Suprapubic skin (tissue), 4 donors: ENCODE measurements at regions not wholly inside any gene's neighbourhood (a gene's known extent, or its start where the extent isn't known, plus 50 kb on each side); places are given as distances from the start of the nearest gene placed in this dataset.

Experiments used
- DNase-seq, 2 donors: peaks; one replicate each; pipeline ENCODE4 v3.0.0-alpha.2; 2019; ENCODE audit warnings: low spot score in 2 of 2
- H3K27ac ChIP-seq: fragments of 200-600 bp; sonication (generic); one replicate; pipeline ENCODE4 v1.5.1; 2019
- H3K27me3 ChIP-seq: fragments of 200-600 bp; sonication (generic); one replicate; pipeline ENCODE4 v1.5.1; 2019
- H3K36me3 ChIP-seq: fragments of 200-600 bp; sonication (generic); one replicate; pipeline ENCODE4 v1.5.1; 2019
- H3K4me1 ChIP-seq: fragments of 200-600 bp; sonication (generic); one replicate; pipeline ENCODE4 v1.5.1; 2019
- H3K4me3 ChIP-seq: fragments of 200-600 bp; sonication (generic); one replicate; pipeline ENCODE4 v1.5.1; 2019; ENCODE audit warnings: mild to moderate bottlenecking
- H3K9me3 ChIP-seq: fragments of 200-600 bp; sonication (generic); one replicate; pipeline ENCODE4 v1.5.1; 2019
- CTCF ChIP-seq, 2 donors: fragments of 200-600 bp in 1 of 2; fragments of 450-650 bp in 1 of 2; sonication (generic) in 1 of 2; IDR thresholded peaks; one replicate each; pipeline ENCODE4 v1.5.1; 2016 to 2019; ENCODE audit warnings: antibody characterized with exemption in 2 of 2, mild to moderate bottlenecking in 1 of 2, moderate library complexity in 1 of 2
- EP300 ChIP-seq: sonication (generic); formaldehyde crosslinking; IDR thresholded peaks from one replicate; pipeline ENCODE4 v1.6.1; 2017; ENCODE audit warnings: antibody characterized with exemption
- POLR2A ChIP-seq, 2 donors: fragments of 450-650 bp; IDR thresholded peaks; one replicate each; pipeline ENCODE4 v1.6.1; 2017; ENCODE audit warnings: antibody characterized with exemption in 2 of 2, mild to moderate bottlenecking in 2 of 2, moderate library complexity in 2 of 2
- POLR2AphosphoS5 ChIP-seq, 3 donors: sonication (generic); formaldehyde crosslinking; IDR thresholded peaks; one replicate each; pipeline ENCODE4 v1.6.1; 2017; ENCODE audit warnings: antibody characterized with exemption in 3 of 3
- WGBS: methylation state at CpG from one replicate; pipeline ENCODE4 v1.1.5; 2018; 5-methylcytosine and 5-hydroxymethylcytosine counted together

- H3K36me3 ChIP-seq: no peaks in the 10 kb centered on the region
- peak in 1 of 2 donors; percentile 2 for DNase-seq
- no peaks in the 10 kb centered on the region for H3K4me1 ChIP-seq
- no peak overlapping the region for H3K27ac ChIP-seq
- no peaks in the 10 kb centered on the region for H3K9me3 ChIP-seq
- no peaks in the 10 kb centered on the region for H3K27me3 ChIP-seq
- WGBS: 58% methylated on average over 3 of the region's 3 CpGs
- TF ChIP-seq CTCF (IDR thresholded peaks at IDR 0.05) (no peak), POLR2AphosphoS5 (IDR thresholded peaks at IDR 0.05) (no peak), EP300 (no peak), POLR2A (IDR thresholded peaks at IDR 0.05) (no peak)
- no peak overlapping the region for H3K4me3 ChIP-seq
Measured at GRCh38 chr5:3007577-3007976, 256.1 kb upstream of the IRX2 start.

GRCh38 chr5:3006961-3007551 is 255.6 kb upstream of the IRX2 start:
- Histone ChIP-seq H3K27me3 (no peaks in the 10 kb centered on the region), H3K9me3 (no peaks in the 10 kb centered on the region), H3K27ac (no peak overlapping the region), H3K36me3 (no peaks in the 10 kb centered on the region), H3K4me3 (no peak overlapping the region), H3K4me1 (no peaks in the 10 kb centered on the region)
- peak; percentile 29 to 50 for DNase-seq
- WGBS: 90% methylated on average over 9 of the region's 11 CpGs
- TF ChIP-seq POLR2AphosphoS5 (IDR thresholded peaks at IDR 0.05): no peak
- TF ChIP-seq EP300: no peak
- no peak for TF ChIP-seq POLR2A (IDR thresholded peaks at IDR 0.05)
- no peak for TF ChIP-seq CTCF (IDR thresholded peaks at IDR 0.05)

- Histone ChIP-seq H3K9me3 (no peaks in the 10 kb centered on the region), H3K27ac (no peak overlapping the region), H3K27me3 (no peaks in the 10 kb centered on the region), H3K4me3 (no peak overlapping the region), H3K36me3 (no peaks in the 10 kb centered on the region), H3K4me1 (no peaks in the 10 kb centered on the region)
- peak in 1 of 2 donors; percentile 37 for DNase-seq
- WGBS: 93% methylated on average over 7 of the region's 7 CpGs
- TF ChIP-seq EP300 (no peak), POLR2A (IDR thresholded peaks at IDR 0.05) (no peak), CTCF (IDR thresholded peaks at IDR 0.05) (no peak), POLR2AphosphoS5 (IDR thresholded peaks at IDR 0.05) (no peak)
Measured at GRCh38 chr5:3006526-3006925, 255.0 kb upstream of the IRX2 start.

- peak in 1 of 2 donors; percentile 58 for DNase-seq
- Histone ChIP-seq H3K9me3 (no peaks in the 10 kb centered on the region), H3K36me3 (no peaks in the 10 kb centered on the region), H3K27me3 (peaks cover 3% of the 10 kb centered on the region), H3K4me1 (no peaks in the 10 kb centered on the region), H3K4me3 (no peak overlapping the region), H3K27ac (no peak overlapping the region)
- TF ChIP-seq EP300: no peak
- 98% methylated on average over 9 of the region's 9 CpGs for WGBS
Measured at GRCh38 chr5:3004361-3005080, 253.0 kb upstream of the IRX2 start.

- Histone ChIP-seq H3K27me3 (peaks cover 3% of the 10 kb centered on the region), H3K27ac (no peak overlapping the region), H3K4me1 (no peaks in the 10 kb centered on the region), H3K9me3 (no peaks in the 10 kb centered on the region), H3K4me3 (no peak overlapping the region), H3K36me3 (no peaks in the 10 kb centered on the region)
- no peak for TF ChIP-seq EP300
- no peak for TF ChIP-seq CTCF (IDR thresholded peaks at IDR 0.05)
- no peak for TF ChIP-seq POLR2A (IDR thresholded peaks at IDR 0.05)
- no peak for TF ChIP-seq POLR2AphosphoS5 (IDR thresholded peaks at IDR 0.05)
- peak in 1 of 2 donors; percentile 31 for DNase-seq
- WGBS: 91% methylated on average over 17 of the region's 17 CpGs
Measured at GRCh38 chr5:3002230-3002629, 250.8 kb upstream of the IRX2 start.
